ENCODE measurements at regions not wholly inside any gene's neighbourhood (a gene's known extent, or its start where the extent isn't known, plus 50 kb on each side); places are given as distances from the start of the nearest gene placed in this dataset.

DNA sequence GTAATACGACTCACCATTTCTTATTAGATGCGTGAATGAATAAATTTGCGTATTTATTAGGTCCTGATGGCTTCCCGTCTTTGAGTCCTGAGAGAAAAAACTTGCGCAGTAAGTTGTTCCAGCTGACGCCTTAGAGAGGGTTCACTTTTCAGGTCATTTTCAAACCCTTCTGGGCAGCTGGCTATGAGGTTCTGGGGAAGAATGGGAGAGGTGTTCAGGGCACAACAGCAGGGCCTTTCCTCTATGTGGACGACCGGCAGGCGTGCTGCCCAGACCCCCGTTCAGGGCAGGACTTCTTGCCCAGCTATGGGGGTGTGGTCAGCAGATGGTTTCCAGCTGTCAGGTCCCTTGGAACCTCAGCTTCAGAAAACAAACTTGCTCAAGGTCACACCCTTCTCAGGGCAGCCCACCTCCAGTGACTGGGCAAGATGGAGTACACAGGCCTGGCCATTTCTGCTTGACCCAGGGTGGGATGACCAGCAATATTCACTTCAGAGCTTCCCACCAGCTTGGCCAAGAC lies 61.1 kb upstream of the TNP1 start:
- Histone ChIP-seq H3K27me3 (ENCODE audit: low read length) (no peaks in the 10 kb centered on the region), H3K4me1 (ENCODE audit: low read length) (peaks cover 8% of the 10 kb centered on the region), H2AFZ (ENCODE audit: low read length) (no peak overlapping the region), H3K4me3 (ENCODE audit: low read length) (no peak overlapping the region), H3K36me3 (ENCODE audit: insufficient read depth, low read length) (no peaks in the 10 kb centered on the region), H3K4me2 (ENCODE audit: low read depth, low read length, poor library complexity, severe bottlenecking) (no peak overlapping the region), H3K9me3 (ENCODE audit: low read length) (no peaks in the 10 kb centered on the region), H4K20me1 (ENCODE audit: insufficient read depth, low read depth, low read length) (no peaks in the 10 kb centered on the region), H3K27ac (ENCODE audit: low read length) (no peak overlapping the region), H3K9ac (ENCODE audit: low read length) (no peak overlapping the region), H3K79me2 (ENCODE audit: low read length) (no peaks in the 10 kb centered on the region), H3K9me2 (replicated peaks; ENCODE audit: insufficient read depth, low read length) (no peaks in the 10 kb centered on the region)
- DNase-seq: no peak

DNA sequence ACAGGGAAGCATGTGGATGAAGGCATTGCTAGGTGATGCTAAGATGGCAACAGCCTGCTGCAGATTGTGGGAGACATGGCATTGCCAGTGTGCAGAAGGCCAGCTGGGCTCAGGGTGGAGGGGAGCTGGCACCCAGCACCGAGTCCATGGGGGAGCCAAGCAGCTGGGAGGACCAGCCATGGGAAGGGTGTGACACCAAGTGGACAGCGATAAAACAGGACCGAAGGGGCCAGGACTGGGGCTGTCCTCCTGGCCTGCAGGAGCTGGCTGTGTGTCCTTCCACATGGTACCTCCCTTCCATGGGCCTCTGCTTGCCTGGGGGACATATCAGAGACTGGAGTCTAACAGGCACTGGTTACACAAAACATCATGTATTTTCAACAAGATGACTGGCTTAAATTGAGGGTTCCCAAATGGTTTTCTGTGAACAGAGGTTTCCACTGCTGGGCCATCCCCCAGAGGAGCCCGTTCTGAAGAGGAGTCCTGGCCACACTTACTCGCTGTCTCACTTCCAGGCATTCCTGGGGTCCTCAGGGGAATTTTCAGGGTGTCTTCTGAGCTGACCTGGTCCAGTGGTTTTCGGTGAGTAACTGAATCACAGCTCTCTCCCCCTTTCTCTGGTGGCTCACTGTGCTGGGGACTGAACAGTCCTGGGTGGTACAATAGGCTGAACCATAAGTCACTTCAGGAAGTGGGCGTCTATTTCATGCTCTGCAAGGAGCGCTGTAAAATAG lies 60.4 kb upstream of the TNP1 start:
- no peak overlapping the region for H3K4me2 ChIP-seq (ENCODE audit: low read depth, low read length, poor library complexity, severe bottlenecking)
- H2AFZ ChIP-seq (ENCODE audit: low read length): no peak overlapping the region
- no peak overlapping the region for H3K4me3 ChIP-seq (ENCODE audit: low read length)
- peaks cover 8% of the 10 kb centered on the region for H3K4me1 ChIP-seq (ENCODE audit: low read length)
- H3K9me3 ChIP-seq (ENCODE audit: low read length): no peaks in the 10 kb centered on the region
- H3K36me3 ChIP-seq (ENCODE audit: insufficient read depth, low read length): no peaks in the 10 kb centered on the region
- H3K27ac ChIP-seq (ENCODE audit: low read length): no peak overlapping the region
- H3K9me2 ChIP-seq (replicated peaks; ENCODE audit: insufficient read depth, low read length): no peaks in the 10 kb centered on the region
- no peak overlapping the region for H3K9ac ChIP-seq (ENCODE audit: low read length)
- no peaks in the 10 kb centered on the region for H3K79me2 ChIP-seq (ENCODE audit: low read length)
- no peaks in the 10 kb centered on the region for H4K20me1 ChIP-seq (ENCODE audit: insufficient read depth, low read depth, low read length)
- no peak for DNase-seq
- H3K27me3 ChIP-seq (ENCODE audit: low read length): no peaks in the 10 kb centered on the region

DNA sequence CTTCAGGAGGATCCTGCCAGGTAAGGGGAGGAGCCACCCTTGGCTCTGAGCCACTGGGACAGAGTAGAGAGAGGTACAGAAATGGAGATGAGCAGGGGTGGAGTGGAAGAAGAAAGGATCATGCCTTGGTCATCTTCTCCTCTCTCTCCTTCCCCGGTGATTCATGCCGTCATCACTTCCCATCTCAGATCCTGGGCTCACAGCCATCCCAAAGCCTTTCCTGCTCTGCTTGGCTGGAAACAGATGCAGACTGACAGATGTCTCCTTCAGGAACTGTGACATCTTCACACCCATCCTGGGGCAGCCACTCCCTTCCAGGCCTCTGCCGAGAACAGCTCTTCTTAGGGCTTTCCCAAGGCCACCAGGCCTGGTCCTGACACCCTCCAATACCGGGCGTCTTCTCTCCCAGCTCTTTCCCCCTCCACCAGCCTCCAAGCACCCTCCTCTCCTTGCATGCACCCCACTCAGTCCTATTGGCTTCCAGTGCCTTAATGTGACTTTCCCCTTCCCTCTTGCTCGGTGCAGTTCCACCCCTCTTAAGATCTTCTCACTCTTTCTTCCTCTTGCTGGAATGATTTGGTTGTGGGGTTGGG lies 58.3 kb upstream of the TNP1 start:
- Histone ChIP-seq H3K4me3 (ENCODE audit: low read length) (no peak overlapping the region), H3K9ac (ENCODE audit: low read length) (no peak overlapping the region), H3K9me3 (ENCODE audit: low read length) (no peaks in the 10 kb centered on the region), H3K27ac (ENCODE audit: low read length) (no peak overlapping the region), H3K36me3 (ENCODE audit: insufficient read depth, low read length) (no peaks in the 10 kb centered on the region), H3K79me2 (ENCODE audit: low read length) (no peaks in the 10 kb centered on the region), H4K20me1 (ENCODE audit: insufficient read depth, low read depth, low read length) (no peaks in the 10 kb centered on the region), H2AFZ (ENCODE audit: low read length) (no peak overlapping the region), H3K4me2 (ENCODE audit: low read depth, low read length, poor library complexity, severe bottlenecking) (no peak overlapping the region), H3K9me2 (replicated peaks; ENCODE audit: insufficient read depth, low read length) (no peaks in the 10 kb centered on the region), H3K27me3 (ENCODE audit: low read length) (no peaks in the 10 kb centered on the region), H3K4me1 (ENCODE audit: low read length) (peaks cover 8% of the 10 kb centered on the region)
- no peak for DNase-seq

DNA sequence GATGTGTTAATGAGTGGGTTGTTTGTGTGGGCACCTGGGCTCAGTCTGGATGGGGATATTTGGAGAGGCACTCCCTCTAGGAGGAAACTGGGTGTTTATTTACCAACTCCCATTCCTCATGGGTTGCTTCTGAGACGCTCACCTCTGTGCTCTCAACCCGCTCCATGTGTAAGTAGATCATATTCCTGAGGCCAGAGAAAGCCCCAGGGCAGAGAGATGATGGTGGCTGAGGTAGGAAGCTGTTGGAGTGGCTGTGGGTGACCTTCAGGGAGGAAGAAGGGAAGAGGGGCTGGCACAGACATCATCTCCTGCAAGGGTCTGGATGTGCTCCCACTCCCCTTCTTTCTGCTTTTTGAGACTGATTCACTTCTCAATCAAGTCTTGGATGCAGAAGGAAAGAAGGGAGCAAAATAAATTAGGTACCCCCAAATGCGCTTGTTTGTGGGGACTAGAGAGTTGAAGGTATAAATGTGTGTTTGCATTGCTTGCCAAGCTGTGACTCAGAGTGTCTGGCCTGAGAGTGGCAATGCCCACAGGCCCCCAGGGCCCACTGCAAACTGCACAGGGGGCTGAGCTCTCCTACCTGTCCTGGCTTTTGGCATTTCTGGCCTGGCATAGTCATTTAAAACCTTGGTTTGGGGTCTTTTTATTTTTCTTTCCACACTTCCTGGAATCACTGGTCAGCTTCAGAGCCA lies 57.2 kb upstream of the TNP1 start:
- no peaks in the 10 kb centered on the region for H4K20me1 ChIP-seq (ENCODE audit: insufficient read depth, low read depth, low read length)
- no peak for DNase-seq
- no peaks in the 10 kb centered on the region for H3K27me3 ChIP-seq (ENCODE audit: low read length)
- no peak overlapping the region for H3K4me2 ChIP-seq (ENCODE audit: low read depth, low read length, poor library complexity, severe bottlenecking)
- no peaks in the 10 kb centered on the region for H3K79me2 ChIP-seq (ENCODE audit: low read length)
- no peak overlapping the region for H3K4me3 ChIP-seq (ENCODE audit: low read length)
- H3K36me3 ChIP-seq (ENCODE audit: insufficient read depth, low read length): no peaks in the 10 kb centered on the region
- no peaks in the 10 kb centered on the region for H3K9me3 ChIP-seq (ENCODE audit: low read length)
- H3K4me1 ChIP-seq (ENCODE audit: low read length): peaks cover under 1% of the 10 kb centered on the region
- H3K9ac ChIP-seq (ENCODE audit: low read length): no peak overlapping the region
- H3K9me2 ChIP-seq (replicated peaks; ENCODE audit: insufficient read depth, low read length): no peaks in the 10 kb centered on the region
- no peak overlapping the region for H2AFZ ChIP-seq (ENCODE audit: low read length)
- H3K27ac ChIP-seq (ENCODE audit: low read length): no peak overlapping the region

DNA sequence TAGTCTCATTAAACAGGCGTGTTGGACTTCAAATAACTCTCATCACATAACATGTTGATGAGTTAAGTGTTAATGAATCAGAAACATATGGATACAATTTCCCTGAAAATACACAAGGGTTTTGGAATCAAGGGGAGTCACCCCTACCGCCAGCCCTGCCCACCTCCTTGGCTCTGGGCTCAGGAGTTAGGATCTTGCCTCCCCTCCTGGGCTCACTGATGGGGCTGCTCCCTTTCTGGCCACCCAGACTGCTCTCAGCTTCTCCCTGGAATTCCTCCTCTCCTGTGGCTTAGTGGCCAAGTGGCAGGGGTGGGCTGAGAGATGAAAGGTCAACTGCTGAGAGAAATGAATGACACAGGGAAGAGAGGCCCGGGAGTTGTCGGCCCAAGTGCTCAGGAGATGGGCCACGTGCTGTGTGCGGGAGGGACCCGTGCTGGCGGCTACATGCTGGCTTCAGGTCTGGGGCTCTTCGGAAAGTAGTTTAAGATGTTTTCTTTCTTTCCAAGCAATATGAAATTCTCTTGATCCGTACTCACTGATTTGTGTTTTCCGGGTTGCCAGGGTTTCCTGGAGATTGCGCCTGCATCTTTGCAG lies 55.8 kb upstream of the TNP1 start:
- no peaks in the 10 kb centered on the region for H3K27me3 ChIP-seq (ENCODE audit: low read length)
- H3K27ac ChIP-seq (ENCODE audit: low read length): no peak overlapping the region
- no peaks in the 10 kb centered on the region for H3K9me2 ChIP-seq (replicated peaks; ENCODE audit: insufficient read depth, low read length)
- no peaks in the 10 kb centered on the region for H3K79me2 ChIP-seq (ENCODE audit: low read length)
- no peaks in the 10 kb centered on the region for H3K9me3 ChIP-seq (ENCODE audit: low read length)
- H3K4me3 ChIP-seq (ENCODE audit: low read length): no peak overlapping the region
- no peaks in the 10 kb centered on the region for H4K20me1 ChIP-seq (ENCODE audit: insufficient read depth, low read depth, low read length)
- DNase-seq: no peak
- no peaks in the 10 kb centered on the region for H3K36me3 ChIP-seq (ENCODE audit: insufficient read depth, low read length)
- H3K9ac ChIP-seq (ENCODE audit: low read length): no peak overlapping the region
- H3K4me1 ChIP-seq (ENCODE audit: low read length): no peaks in the 10 kb centered on the region
- no peak overlapping the region for H2AFZ ChIP-seq (ENCODE audit: low read length)
- no peak overlapping the region for H3K4me2 ChIP-seq (ENCODE audit: low read depth, low read length, poor library complexity, severe bottlenecking)

DNA sequence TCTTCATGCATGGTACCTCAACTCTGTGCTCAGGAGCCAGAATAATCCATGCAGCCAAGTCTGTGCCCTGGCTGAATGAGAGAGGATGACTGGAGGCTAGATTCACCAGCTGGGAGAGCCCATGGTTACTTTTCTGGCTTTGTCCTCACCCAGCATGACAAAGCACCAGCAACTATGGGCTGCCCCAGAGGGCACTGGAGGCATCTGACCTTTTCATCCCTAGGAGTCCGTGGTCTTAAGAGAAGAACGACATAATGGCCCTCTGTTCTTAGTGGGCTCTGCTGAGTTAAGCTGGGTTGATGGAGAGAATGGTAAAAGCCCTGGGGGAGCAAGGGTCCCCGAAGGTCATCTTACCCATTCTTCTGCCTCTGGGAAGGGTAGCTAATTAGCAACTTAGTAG lies 54.6 kb upstream of the TNP1 start:
- Histone ChIP-seq H2AFZ (ENCODE audit: low read length) (no peak overlapping the region), H3K4me3 (ENCODE audit: low read length) (no peak overlapping the region), H3K9ac (ENCODE audit: low read length) (no peak overlapping the region), H3K4me2 (ENCODE audit: low read depth, low read length, poor library complexity, severe bottlenecking) (no peak overlapping the region), H3K79me2 (ENCODE audit: low read length) (no peaks in the 10 kb centered on the region), H3K27ac (ENCODE audit: low read length) (no peak overlapping the region), H4K20me1 (ENCODE audit: insufficient read depth, low read depth, low read length) (no peaks in the 10 kb centered on the region), H3K4me1 (ENCODE audit: low read length) (no peaks in the 10 kb centered on the region), H3K27me3 (ENCODE audit: low read length) (no peaks in the 10 kb centered on the region), H3K9me2 (replicated peaks; ENCODE audit: insufficient read depth, low read length) (no peaks in the 10 kb centered on the region), H3K36me3 (ENCODE audit: insufficient read depth, low read length) (no peaks in the 10 kb centered on the region), H3K9me3 (ENCODE audit: low read length) (no peaks in the 10 kb centered on the region)
- DNase-seq: no peak

DNA sequence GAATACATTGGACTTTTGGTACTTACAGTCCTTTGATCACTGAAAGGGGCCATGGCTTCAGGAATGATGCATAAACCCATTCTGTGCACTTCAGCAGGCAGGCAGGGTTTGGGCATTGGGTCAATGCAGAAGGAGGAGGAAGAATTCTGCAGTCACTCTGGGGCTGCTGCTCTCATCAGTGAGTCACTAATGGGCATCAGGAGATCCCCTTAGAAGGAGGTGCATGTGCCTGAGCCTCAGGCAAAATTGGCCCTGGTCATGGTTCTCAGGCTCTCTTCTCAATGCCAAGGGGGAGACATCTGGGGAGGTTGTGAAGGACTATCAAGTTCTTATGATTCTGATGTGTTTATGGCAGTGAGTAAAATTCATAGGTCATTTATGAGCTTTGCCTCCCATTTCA lies 52.0 kb upstream of the TNP1 start:
- Histone ChIP-seq H3K4me2 (ENCODE audit: low read depth, low read length, poor library complexity, severe bottlenecking) (no peak overlapping the region), H3K79me2 (ENCODE audit: low read length) (no peaks in the 10 kb centered on the region), H3K27me3 (ENCODE audit: low read length) (no peaks in the 10 kb centered on the region), H3K27ac (ENCODE audit: low read length) (no peak overlapping the region), H4K20me1 (ENCODE audit: insufficient read depth, low read depth, low read length) (no peaks in the 10 kb centered on the region), H3K9ac (ENCODE audit: low read length) (no peak overlapping the region), H2AFZ (ENCODE audit: low read length) (no peak overlapping the region), H3K9me3 (ENCODE audit: low read length) (no peaks in the 10 kb centered on the region), H3K36me3 (ENCODE audit: insufficient read depth, low read length) (no peaks in the 10 kb centered on the region), H3K4me3 (ENCODE audit: low read length) (no peak overlapping the region), H3K4me1 (ENCODE audit: low read length) (no peaks in the 10 kb centered on the region), H3K9me2 (replicated peaks; ENCODE audit: insufficient read depth, low read length) (no peaks in the 10 kb centered on the region)
- no peak for DNase-seq

DNA sequence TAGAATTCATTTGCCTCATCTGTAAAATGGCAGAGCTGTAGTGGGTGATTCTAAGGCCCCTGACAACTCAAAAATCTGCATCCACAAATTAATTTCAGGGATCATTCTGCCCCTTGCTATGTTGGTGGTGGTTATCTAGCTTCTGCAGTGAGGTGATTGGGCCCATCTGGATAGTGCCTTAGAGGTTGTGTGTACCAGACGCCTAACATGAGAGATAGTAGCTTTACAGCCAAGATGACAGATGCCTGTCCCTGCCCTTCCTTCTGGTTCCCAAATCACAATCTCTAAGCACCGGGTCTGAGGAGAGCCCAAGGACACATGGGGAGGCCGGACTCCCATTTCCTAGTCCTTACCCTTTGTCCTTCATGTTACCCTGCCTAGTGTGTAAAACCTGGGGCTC lies 51.1 kb upstream of the TNP1 start:
- Histone ChIP-seq H3K4me2 (ENCODE audit: low read depth, low read length, poor library complexity, severe bottlenecking) (no peak overlapping the region), H2AFZ (ENCODE audit: low read length) (no peak overlapping the region), H3K36me3 (ENCODE audit: insufficient read depth, low read length) (no peaks in the 10 kb centered on the region), H3K9me3 (ENCODE audit: low read length) (no peaks in the 10 kb centered on the region), H3K9me2 (replicated peaks; ENCODE audit: insufficient read depth, low read length) (no peaks in the 10 kb centered on the region), H3K9ac (ENCODE audit: low read length) (no peak overlapping the region), H3K27me3 (ENCODE audit: low read length) (no peaks in the 10 kb centered on the region), H3K27ac (ENCODE audit: low read length) (no peak overlapping the region), H3K79me2 (ENCODE audit: low read length) (no peaks in the 10 kb centered on the region), H4K20me1 (ENCODE audit: insufficient read depth, low read depth, low read length) (no peaks in the 10 kb centered on the region), H3K4me3 (ENCODE audit: low read length) (no peak overlapping the region), H3K4me1 (ENCODE audit: low read length) (no peaks in the 10 kb centered on the region)
- no peak for DNase-seq
